D341Med (cell line): ENCODE measurements at regions not wholly inside any gene's neighbourhood (a gene's known extent, or its start where the extent isn't known, plus 50 kb on each side); places are given as distances from the start of the nearest gene placed in this dataset.

Experiments
- DNase-seq: peaks from one replicate; pipeline ENCODE4 v3.0.0; 2012; ENCODE audit warnings: low spot score

GRCh38 chr1:83770319-83770661 lies 228.6 kb downstream of the TTLL7 start:
- no peak for DNase-seq

GRCh38 chr1:83769594-83770318 lies 229.2 kb downstream of the TTLL7 start:
- DNase-seq: no peak

GRCh38 chr1:83769072-83769471 lies 229.9 kb downstream of the TTLL7 start:
- no peak for DNase-seq

DNA sequence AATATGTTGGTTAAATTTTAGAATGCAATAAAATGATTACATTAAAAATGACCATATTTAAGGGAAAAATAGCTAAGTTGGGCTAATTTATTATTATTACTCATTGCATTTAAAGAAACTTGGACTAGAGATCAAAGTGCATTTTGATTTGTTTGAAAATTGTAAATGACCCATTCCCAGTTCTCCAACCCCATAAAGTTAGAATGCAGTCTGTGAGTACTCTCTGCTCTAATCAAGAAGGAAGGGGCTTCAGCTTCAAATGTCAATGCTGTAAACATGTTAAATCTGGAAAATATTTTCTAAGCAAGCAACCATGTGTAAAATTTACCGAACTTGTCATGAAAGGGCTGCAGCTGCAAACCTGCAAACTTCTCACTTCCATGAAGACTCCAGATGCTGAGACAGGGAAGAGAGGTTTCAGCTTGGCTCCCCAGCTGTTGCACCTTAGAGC lies 232.7 kb downstream of the TTLL7 start:
- DNase-seq: no peak

- DNase-seq: no peak
Observed at GRCh38 chr1:83765125-83765524, 233.8 kb downstream of the TTLL7 start.

DNA sequence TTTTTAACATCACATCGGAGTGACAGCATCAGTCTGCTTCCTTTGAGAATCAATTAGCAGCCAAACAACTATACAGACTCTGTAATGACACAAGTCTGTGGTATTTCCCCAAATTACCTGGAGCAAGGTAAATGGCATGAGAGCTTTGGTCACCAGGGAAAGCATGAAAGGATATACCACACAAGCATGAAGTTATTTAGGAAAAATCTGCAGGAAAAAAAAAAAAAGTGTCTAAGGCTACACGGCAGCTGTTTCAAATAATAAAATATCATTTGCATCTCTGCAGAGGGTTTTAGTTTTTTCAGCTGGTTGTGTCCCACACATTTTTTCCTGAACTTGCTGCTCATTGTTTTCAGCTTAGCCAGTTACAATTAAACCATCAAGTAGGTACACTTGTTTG lies 234.7 kb downstream of the TTLL7 start:
- no peak for DNase-seq

GRCh38 chr1:83763361-83764095 lies 235.4 kb downstream of the TTLL7 start:
- DNase-seq: no peak

- DNase-seq: no peak
Observed at GRCh38 chr1:83762416-83762815, 236.5 kb downstream of the TTLL7 start.

DNA sequence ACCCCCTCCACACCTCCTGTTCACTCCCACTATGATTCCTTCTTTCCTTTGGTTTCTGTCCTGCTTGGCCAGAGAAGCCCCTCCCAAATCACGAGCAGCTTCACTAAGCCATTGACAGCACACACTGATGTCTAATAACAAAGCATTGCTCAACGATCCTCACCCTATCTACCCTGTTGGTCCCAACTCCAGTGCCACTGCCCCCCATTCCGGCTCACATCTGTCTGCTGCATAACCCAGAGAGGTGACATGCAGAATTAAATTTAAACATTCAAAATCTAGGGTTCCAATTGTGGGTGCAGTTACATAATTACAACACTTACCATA lies 236.9 kb downstream of the TTLL7 start:
- DNase-seq: no peak

DNA sequence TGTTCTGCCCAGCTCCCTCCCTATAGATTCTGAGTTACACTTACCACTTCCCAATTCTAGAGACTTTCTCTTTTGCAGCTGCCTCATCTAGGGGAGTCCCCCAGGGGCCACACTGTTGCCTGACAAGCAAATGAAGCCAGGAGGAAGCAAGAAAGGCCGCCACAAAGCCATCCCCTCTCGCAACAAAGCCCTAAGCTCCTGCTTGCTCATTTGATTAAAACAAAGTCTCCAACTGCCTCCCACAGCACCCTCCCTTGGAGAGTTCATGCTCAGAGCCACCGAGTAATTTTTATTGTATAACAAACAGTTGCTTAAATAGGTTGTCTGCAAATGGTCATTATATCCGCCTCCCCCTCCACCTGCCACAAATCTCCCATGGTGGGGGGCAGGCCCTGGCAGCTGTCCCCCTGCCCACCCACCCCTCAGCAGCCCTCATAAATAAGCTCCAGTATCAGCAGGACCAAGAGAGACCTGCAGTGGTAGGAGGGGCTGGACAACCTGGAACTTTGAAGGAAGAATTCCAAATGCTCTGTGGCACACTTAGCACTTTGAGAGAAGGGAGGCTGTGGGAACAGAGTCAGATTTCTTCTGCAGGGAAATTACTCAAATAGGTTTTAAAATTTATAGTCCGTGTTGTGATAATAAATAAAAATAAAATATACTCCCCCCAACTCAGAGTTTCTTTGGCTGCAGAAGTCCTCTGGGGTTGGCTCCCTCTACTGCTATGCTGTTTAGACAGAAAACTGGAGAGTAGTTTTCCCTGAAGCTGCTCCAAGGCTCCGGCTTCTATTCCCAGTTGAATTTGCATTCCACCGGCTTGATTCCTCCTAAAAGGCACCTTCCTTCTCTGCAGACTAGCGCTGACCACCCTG lies 237.5 kb downstream of the TTLL7 start:
- DNase-seq: no peak

GRCh38 chr1:83760226-83761021 lies 238.5 kb downstream of the TTLL7 start:
- DNase-seq: no peak

DNA sequence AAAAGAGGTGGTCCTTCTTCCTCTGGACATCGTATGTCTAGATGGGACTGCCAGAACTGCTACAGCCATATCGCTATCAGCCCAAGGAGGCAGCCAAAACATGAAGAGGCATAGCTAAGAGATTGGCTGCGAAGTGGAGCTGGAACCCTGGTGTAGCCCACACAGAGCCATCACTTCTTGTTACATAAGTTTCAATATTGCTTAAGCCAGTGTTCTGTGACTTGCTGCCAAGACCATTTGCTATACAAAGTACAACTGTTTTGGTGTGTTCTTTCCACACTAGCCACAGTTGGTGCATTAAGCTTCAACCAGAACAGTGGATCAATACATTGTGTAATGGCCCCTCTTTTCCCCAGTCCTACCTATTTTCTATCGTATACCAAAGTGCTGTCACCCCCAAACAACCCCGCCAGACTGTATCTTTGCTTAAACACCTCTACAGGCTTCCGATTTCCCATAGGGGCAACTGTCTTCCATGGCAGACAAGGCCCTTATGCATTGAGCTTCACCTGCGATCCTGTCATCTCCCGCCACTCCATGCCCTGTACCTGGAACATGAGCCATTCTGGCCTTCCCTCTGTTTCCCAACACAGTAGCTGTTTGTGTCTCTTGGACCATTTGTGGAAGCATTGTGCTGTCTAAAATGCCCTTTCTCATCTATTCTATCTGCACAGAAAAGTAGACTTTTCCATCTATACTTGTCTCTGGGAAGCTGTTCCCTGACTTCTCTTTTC lies 241.8 kb downstream of the TTLL7 start:
- no peak for DNase-seq

GRCh38 chr1:83751602-83752001 lies 247.3 kb downstream of the TTLL7 start:
- DNase-seq: no peak

GRCh38 chr1:83750201-83750600 lies 248.7 kb downstream of the TTLL7 start:
- DNase-seq: no peak

DNA sequence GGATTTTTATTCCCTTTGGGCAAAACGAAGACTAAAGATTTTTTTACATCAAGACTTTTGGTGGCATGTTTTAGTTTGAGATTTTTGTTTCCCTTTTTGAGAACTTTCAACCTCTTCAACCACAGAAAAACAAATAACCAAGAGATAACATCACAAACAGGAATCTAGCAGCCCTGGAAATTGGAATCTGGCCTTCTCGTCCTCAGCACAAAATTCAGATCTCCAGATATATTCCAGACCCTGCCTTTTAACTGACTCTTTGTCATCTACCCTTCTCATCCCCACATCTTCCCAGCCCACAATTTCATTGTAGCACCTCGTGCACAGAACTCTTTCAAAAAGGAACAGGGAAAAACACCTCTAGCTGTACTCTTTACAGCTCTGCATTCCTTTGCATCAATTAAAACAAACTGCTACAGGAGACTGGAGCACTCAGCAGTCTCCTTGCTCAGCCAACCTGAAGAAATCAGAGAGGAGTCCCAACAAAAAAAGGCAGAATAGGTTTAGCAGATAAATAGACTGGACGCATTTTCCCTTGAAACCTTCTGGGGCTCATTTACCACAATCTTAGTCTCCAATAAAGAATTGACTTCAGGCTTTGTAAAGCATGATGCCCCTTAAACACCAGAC lies 251.0 kb downstream of the TTLL7 start:
- no peak for DNase-seq

GRCh38 chr1:83746234-83746633 lies 252.7 kb downstream of the TTLL7 start:
- DNase-seq: no peak

- DNase-seq: no peak
Observed at GRCh38 chr1:83742446-83742845, 256.5 kb downstream of the TTLL7 start.

DNA sequence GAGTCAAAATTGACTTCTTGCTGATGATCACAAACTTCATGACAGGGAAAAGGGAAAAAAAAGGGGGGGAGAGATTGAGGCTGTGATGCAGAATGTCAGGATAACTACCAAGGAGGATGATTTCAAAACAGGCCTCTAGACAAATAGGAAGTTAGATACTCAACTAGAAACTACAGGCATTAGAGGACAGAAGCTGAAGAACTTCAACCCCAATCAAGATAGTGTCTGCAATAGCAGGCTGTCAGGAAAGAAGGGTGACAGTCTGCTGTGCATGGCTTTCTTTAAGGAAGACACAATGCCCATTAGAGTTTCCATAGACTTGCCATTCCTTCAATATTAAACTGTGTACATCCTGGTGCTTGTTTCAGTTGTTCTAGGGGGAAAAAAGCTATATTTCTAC lies 257.2 kb downstream of the TTLL7 start:
- DNase-seq: no peak

GRCh38 chr1:83741348-83741747 lies 257.6 kb downstream of the TTLL7 start:
- no peak for DNase-seq

DNA sequence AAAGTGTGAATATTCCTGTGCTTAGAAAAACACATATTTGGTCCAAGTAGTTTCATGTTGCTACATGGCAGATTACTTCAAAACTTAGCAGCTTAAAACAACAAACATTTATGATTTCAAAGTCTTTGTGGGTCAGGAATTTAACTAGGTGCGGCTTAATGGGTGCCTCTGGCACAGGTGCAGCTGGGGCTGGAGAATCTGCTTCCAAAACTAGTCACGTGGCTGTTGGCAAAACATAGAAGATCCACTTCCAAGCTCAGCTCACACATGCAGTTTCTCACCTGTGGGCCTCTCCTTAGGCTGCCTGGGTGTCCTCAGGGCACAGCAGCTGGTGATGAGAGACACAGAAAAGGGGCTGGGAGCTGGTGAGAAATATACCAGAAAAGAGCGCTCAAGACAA lies 263.4 kb downstream of the TTLL7 start:
- no peak for DNase-seq

DNA sequence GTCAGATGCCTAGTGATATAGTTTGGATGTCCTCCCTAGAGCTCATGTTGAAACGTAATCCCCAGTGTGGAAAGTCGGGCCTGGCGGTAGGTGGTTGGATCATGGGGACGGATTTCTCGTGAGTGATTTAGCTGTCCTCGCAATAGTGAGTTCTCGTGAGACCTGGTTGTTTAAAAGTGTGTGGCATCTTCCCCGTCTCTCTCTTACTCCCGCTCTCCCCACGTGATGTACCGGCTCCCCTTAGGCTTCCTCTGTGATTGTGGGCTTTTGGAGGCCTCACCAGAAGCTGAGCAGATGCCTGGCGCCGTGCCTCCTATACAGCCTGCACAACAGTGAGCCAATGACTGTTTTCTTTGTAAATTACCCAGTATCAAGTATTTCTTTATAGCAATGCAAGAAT lies 264.5 kb downstream of the TTLL7 start:
- no peak for DNase-seq
